ENCODE measurements at regions not wholly inside any gene's neighbourhood (a gene's known extent, or its start where the extent isn't known, plus 50 kb on each side); places are given as distances from the start of the nearest gene placed in this dataset.

DNA sequence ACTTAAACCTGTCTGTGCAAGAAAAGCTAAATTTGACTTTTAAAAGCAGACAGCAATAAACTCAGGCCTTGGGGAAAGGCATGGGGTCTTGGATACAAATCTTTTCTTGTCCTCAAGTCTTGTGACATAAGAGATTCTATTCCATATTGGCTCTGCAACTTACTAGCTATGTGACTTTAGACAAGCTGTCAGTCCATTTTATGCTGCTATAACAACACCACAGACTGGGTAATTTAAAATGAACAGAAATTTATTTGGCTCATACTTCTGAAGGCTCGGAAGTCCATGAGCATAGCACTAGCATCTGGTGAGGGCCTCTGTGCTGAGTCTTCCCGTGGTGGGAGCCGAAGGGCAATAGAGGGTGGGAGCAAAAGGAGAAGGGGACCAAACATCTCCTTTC is 246.0 kb upstream of the MOCS1 start:
- 67 to 79% (median 74%) methylated on average over 3 of the region's 3 CpGs for WGBS, 3 donors
- intact Hi-C loops (cut with DNase I): no loop called here
- H3K27ac ChIP-seq: no peak overlapping the region
- H3K27me3 ChIP-seq (ENCODE audit: insufficient read depth in 3 of 3, low read length in 2 of 3): peaks cover 2 to 7% (median 3%) of the 10 kb centered on the region in 3 donors
- ATAC-seq (no peak), DNase-seq (no peak)
- TF ChIP-seq, protein P1, sequence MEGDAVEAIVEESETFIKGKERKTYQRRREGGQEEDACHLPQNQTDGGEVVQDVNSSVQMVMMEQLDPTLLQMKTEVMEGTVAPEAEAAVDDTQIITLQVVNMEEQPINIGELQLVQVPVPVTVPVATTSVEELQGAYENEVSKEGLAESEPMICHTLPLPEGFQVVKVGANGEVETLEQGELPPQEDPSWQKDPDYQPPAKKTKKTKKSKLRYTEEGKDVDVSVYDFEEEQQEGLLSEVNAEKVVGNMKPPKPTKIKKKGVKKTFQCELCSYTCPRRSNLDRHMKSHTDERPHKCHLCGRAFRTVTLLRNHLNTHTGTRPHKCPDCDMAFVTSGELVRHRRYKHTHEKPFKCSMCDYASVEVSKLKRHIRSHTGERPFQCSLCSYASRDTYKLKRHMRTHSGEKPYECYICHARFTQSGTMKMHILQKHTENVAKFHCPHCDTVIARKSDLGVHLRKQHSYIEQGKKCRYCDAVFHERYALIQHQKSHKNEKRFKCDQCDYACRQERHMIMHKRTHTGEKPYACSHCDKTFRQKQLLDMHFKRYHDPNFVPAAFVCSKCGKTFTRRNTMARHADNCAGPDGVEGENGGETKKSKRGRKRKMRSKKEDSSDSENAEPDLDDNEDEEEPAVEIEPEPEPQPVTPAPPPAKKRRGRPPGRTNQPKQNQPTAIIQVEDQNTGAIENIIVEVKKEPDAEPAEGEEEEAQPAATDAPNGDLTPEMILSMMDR (IDR thresholded peaks at IDR 0.05): no peak
- no peaks in the 10 kb centered on the region for H3K9me3 ChIP-seq
- no peak overlapping the region for H3K4me3 ChIP-seq
- H3K36me3 ChIP-seq (ENCODE audit: insufficient read depth in 1 of 2, low read depth in 1 of 2): no peaks in the 10 kb centered on the region
- no peaks in the 10 kb centered on the region for H3K4me1 ChIP-seq

DNA sequence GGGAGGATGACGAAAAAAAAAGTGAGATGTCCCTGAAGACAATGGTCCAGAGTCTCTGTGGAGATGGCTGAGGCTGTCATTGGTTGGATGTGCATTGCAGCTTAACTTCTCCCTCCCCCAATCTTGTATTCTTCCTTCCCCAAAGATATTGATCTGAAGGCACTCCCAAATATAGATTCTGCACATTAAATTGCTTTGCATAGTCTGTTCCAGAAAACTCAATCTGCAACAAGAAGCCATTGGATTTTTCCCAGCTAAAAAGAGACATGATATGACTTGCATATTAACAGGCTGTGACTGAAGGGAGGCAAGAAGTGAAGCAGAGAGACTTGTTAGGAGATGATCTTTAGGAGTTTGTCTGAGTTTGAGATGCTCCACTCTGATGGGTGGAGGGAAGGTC is 245.2 kb upstream of the MOCS1 start:
- WGBS, 3 donors: 68 to 74% (median 68%) methylated on average over 1 of the region's 1 CpG
- TF ChIP-seq, protein P1 (IDR thresholded peaks at IDR 0.05): no peak
- DNase-seq: no peak
- H3K4me3 ChIP-seq: no peak overlapping the region
- no peaks in the 10 kb centered on the region for H3K9me3 ChIP-seq
- intact Hi-C loops (cut with DNase I): no loop called here
- peaks cover 2 to 9% (median 3%) of the 10 kb centered on the region in 3 donors for H3K27me3 ChIP-seq (ENCODE audit: insufficient read depth in 3 of 3, low read length in 2 of 3)
- no peak for ATAC-seq
- no peak overlapping the region for H3K27ac ChIP-seq
- H3K36me3 ChIP-seq (ENCODE audit: insufficient read depth in 1 of 2, low read depth in 1 of 2): no peaks in the 10 kb centered on the region
- H3K4me1 ChIP-seq: no peaks in the 10 kb centered on the region

DNA sequence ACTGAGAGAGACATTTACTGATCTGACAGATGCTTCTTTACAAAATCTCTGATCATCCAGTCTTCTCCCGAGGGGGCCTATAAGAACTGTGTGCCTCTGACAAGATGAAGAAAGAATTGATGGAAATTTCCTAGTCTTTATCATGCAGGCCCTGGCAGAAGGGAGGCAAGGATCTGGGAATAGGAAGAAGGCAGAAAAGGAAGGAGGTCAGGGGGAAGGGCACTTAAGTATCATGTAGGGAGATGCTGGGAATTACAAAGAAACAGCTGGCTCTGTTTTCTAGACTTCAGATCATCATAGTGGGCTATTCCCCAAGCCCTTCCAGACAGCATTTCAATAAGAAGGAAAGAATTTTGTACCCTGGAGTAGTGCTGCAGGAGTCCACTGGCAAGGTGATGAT is 243.3 kb upstream of the MOCS1 start:
- WGBS, 3 donors: 79 to 87% (median 86%) methylated on average over 1 of the region's 1 CpG
- no peaks in the 10 kb centered on the region for H3K4me1 ChIP-seq
- ATAC-seq (no peak), DNase-seq (no peak)
- peaks cover 0 to 9% (median 3%) of the 10 kb centered on the region in 3 donors for H3K27me3 ChIP-seq (ENCODE audit: insufficient read depth in 3 of 3, low read length in 2 of 3)
- no peak overlapping the region for H3K4me3 ChIP-seq
- H3K9me3 ChIP-seq: no peaks in the 10 kb centered on the region
- no peaks in the 10 kb centered on the region for H3K36me3 ChIP-seq (ENCODE audit: insufficient read depth in 1 of 2, low read depth in 1 of 2)
- intact Hi-C loops (cut with DNase I): no loop called here
- no peak overlapping the region for H3K27ac ChIP-seq
- TF ChIP-seq, protein P1 (IDR thresholded peaks at IDR 0.05): no peak

DNA sequence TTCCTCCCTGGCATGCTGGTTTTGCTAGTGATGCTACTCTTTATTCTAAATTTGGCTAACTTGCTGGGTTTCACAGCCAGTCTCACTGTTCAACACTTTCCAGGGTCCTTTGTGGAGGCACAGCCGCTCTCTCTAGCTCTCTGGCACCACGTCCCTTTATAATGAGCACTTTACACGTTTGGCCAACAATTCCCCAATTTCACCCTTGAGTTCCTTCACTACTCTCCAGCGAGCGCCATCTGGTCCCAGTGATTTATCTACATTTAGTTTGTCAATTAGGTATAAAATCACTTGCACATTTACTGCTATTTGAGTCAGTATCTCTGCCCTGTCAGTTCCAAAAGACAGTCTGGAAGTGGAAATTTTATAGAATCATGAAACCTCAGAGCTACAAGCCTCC is 241.9 kb upstream of the MOCS1 start:
- intact Hi-C loops (cut with DNase I): no loop called here
- Histone ChIP-seq H3K36me3 (ENCODE audit: insufficient read depth in 1 of 2, low read depth in 1 of 2) (no peaks in the 10 kb centered on the region), H3K4me3 (no peak overlapping the region), H3K27ac (no peak overlapping the region), H3K9me3 (no peaks in the 10 kb centered on the region), H3K27me3 (ENCODE audit: insufficient read depth in 3 of 3, low read length in 2 of 3) (peaks cover 0 to 9% (median 3%) of the 10 kb centered on the region in 3 donors), H3K4me1 (no peaks in the 10 kb centered on the region)
- TF ChIP-seq, protein P1 (IDR thresholded peaks at IDR 0.05): no peak
- WGBS, 3 donors: 27 to 38% (median 31%) methylated on average over 5 of the region's 5 CpGs
- DNase-seq (no peak), ATAC-seq (no peak)

DNA sequence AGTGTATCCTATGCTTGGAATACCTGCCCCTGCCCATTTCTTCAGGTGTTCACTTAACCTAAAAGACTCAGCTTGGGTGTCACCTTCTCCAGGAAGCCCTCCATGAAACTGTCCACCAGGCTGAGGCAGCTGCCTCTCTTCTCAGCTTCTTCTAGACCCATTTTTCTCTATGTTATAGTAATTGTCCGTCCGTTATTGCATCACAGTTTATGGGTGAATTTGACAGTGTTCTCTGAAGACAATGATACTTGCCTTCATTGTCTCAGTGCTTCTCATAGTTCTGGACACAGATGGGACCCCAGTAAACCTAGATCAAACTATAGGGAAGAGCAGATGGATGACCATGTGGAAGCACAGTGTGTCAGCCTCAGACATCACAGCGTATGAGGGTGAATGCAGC is 238.0 kb upstream of the MOCS1 start:
- no peak for DNase-seq
- ATAC-seq: no peak
- WGBS, 3 donors: 89 to 94% (median 93%) methylated on average over 3 of the region's 3 CpGs
- Histone ChIP-seq H3K4me1 (no peaks in the 10 kb centered on the region), H3K27ac (no peak overlapping the region), H3K27me3 (ENCODE audit: insufficient read depth in 3 of 3, low read length in 2 of 3) (peaks cover 0 to 15% (median 0%) of the 10 kb centered on the region in 3 donors), H3K9me3 (no peaks in the 10 kb centered on the region), H3K36me3 (ENCODE audit: insufficient read depth in 1 of 2, low read depth in 1 of 2) (no peaks in the 10 kb centered on the region), H3K4me3 (no peak overlapping the region)
- TF ChIP-seq, protein P1 (IDR thresholded peaks at IDR 0.05): no peak
- intact Hi-C loops (cut with DNase I): no loop called here

Data from psoas muscle (tissue), 7 donors.